NB4 (cell line): ENCODE measurements at regions not wholly inside any gene's neighbourhood (a gene's known extent, or its start where the extent isn't known, plus 50 kb on each side); places are given as distances from the start of the nearest gene placed in this dataset.

Experiments
- DNase-seq: peaks from one replicate; pipeline ENCODE4 v3.0.0; 2010; ENCODE audit warnings: low read depth
- H3K4me3 ChIP-seq: one replicate; pipeline ENCODE4 v1.5.1; 2011; ENCODE audit warnings: mild to moderate bottlenecking, low read depth, low read length, moderate library complexity
- MYC ChIP-seq: IDR thresholded peaks from 2 replicates; pipeline ENCODE4 v1.6.1; 2011; ENCODE audit warnings: low read depth, low read length
- POLR2A ChIP-seq: IDR thresholded peaks from 2 replicates; pipeline ENCODE4 v1.6.1; 2011; ENCODE audit warnings: mild to moderate bottlenecking; ENCODE audit not compliant: insufficient read length; ENCODE audit errors: extremely low read depth
- TF ChIP-seq, protein P1 (sequence below): IDR thresholded peaks from one replicate; pipeline ENCODE4 v1.5.1; 2012; ENCODE audit warnings: low read depth, low read length
- TF ChIP-seq, protein P2 (sequence below): IDR thresholded peaks from 2 replicates; pipeline ENCODE4 v1.6.1; 2011; ENCODE audit warnings: low read depth, low read length

DNA sequence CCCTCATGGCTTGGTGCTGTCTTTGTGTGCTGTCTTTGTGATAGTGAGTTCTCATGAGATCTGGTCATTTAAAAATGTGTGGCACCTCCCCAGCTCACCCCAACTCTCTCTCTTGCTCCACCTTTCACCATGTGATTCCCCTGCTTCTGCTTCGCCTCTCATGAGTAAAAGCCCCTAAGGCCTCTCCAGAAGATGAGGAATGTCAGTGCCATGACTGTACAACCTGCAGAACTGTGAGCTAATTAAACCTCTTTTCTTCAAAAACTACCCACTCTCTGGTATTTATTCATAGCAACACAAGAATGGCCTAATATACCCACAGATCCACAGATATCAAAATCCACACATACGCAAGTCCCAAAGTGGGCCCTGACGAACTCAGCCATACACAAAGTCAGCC lies 88.9 kb upstream of the PPP2R5A start:
- TF ChIP-seq, protein P1, sequence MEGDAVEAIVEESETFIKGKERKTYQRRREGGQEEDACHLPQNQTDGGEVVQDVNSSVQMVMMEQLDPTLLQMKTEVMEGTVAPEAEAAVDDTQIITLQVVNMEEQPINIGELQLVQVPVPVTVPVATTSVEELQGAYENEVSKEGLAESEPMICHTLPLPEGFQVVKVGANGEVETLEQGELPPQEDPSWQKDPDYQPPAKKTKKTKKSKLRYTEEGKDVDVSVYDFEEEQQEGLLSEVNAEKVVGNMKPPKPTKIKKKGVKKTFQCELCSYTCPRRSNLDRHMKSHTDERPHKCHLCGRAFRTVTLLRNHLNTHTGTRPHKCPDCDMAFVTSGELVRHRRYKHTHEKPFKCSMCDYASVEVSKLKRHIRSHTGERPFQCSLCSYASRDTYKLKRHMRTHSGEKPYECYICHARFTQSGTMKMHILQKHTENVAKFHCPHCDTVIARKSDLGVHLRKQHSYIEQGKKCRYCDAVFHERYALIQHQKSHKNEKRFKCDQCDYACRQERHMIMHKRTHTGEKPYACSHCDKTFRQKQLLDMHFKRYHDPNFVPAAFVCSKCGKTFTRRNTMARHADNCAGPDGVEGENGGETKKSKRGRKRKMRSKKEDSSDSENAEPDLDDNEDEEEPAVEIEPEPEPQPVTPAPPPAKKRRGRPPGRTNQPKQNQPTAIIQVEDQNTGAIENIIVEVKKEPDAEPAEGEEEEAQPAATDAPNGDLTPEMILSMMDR, result no peak
- TF ChIP-seq, protein P2, sequence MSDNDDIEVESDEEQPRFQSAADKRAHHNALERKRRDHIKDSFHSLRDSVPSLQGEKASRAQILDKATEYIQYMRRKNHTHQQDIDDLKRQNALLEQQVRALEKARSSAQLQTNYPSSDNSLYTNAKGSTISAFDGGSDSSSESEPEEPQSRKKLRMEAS, result no peak
- no peak for TF ChIP-seq MYC
- no peak for TF ChIP-seq POLR2A
- H3K4me3 ChIP-seq, result no peak overlapping the region

DNA sequence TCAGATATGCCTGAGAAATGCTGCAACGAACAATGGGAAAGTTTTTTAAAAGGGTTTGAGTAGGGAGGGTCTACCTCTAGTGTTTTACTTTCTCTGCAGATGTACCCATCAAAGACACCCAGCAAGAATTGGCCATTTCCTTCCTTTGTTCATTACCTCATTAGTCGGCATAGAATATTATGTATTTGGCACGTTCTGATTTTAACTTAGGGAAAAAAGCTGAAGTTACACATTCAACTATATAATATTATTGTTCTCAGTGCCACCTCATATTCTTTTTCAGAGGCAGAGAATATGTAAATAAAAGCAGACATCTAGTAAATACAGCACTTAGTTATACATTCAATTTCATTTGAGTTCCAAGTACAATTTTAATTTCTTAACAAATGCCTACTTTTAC lies 83.7 kb upstream of the PPP2R5A start:
- no peak for DNase-seq
- TF ChIP-seq, protein P2, result no peak
- TF ChIP-seq POLR2A, result no peak
- no peak for TF ChIP-seq MYC
- TF ChIP-seq, protein P1, result no peak
- no peak overlapping the region for H3K4me3 ChIP-seq

More for the DNA sequence above, 88.9 kb upstream of the PPP2R5A start:
- no peak for DNase-seq

DNA sequence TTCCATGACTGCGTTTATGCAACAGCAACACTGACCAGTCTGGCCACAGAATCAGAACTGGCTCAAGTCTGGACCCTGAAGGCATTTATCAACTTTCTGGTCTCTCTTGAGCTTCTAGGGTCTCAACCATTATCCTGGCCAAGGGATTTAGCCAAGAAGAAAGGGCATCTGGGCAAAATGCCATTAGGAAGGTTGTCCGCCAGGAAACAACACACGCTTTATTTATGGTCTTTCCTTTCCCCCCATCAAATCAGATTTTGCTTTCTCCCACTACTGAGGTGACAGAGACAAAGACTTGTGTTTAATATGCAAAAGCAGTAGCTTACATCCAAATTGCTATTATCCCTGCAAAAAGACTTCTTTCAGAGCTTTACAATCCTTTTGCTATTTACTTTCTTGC lies 81.6 kb upstream of the PPP2R5A start:
- no peak for TF ChIP-seq POLR2A
- TF ChIP-seq, protein P2, result no peak
- no peak for TF ChIP-seq MYC
- TF ChIP-seq, protein P1, result no peak
- no peak for DNase-seq

DNA sequence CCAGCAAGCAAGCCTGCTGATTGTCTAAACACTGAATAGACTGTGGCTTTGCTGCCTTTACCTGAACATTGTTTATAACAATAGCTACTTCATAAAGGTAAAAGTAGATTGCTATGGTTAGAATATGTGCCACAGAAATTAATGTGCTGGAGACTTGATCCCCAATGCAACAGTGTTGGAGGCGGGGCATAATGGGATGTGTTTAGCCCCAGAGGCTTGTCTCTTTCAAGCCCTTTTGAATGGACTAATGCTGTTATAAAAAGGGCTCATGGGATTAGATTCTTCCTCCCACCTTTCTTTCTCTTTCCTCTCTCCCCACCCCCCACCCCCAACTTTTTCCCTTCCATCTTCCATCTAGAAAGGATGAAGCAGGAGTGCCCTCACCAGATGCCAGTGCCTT lies 80.2 kb upstream of the PPP2R5A start:
- TF ChIP-seq, protein P1, result no peak
- TF ChIP-seq MYC, result no peak
- TF ChIP-seq POLR2A, result no peak
- TF ChIP-seq, protein P2, result no peak
- H3K4me3 ChIP-seq, result no peak overlapping the region
- no peak for DNase-seq

More for the DNA sequence above, 81.6 kb upstream of the PPP2R5A start:
- H3K4me3 ChIP-seq, result no peak overlapping the region

DNA sequence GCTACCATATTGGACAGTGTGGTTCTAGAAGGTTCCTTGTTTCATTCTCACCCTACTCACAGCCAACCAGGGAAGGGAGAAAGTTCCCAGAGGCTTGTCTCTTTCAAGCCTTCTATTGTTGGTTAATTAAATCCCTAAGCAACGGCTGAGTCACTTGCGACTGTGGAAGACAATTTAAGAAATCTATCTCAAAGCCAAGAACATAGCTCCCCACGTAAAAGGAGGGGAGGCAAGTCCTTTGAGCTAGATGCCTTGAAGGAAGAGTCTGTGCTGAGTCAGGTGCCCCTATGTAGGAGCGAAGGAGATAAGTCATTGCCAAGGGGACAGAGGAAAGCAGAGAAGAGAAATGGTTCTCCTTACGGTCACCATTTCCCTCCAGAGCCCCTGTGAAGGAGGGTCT lies 79.4 kb upstream of the PPP2R5A start:
- H3K4me3 ChIP-seq, result no peak overlapping the region
- TF ChIP-seq POLR2A (no peak), MYC (no peak)
- TF ChIP-seq, protein P1, result no peak
- TF ChIP-seq, protein P2, result no peak
- no peak for DNase-seq

DNA sequence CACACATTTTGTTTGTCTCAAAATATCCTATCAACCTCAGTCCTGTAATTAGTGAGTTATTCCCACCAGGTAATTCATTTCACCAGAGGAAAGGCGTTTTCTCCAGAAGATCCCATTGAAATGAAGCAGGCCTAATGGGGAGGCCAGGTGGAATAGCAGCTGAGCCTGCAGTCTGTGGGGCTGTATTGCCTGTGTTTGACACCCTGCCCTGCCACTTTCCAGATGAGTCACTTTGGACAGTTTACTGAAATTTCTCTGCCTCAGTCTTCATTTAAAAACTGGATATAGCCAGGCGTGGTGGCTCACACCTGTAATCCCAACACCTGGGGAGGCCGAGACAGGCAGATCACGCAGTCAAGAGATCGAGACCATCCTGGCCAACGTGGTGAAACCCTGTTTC lies 78.1 kb upstream of the PPP2R5A start:
- no peak for DNase-seq

More for the DNA sequence above, 78.1 kb upstream of the PPP2R5A start:
- H3K4me3 ChIP-seq, result no peak overlapping the region
- TF ChIP-seq POLR2A (no peak), MYC (no peak)
- TF ChIP-seq, protein P2, result no peak
- TF ChIP-seq, protein P1, result no peak
